HEK293T (cell line): ENCODE measurements at regions not wholly inside any gene's neighbourhood (a gene's known extent, or its start where the extent isn't known, plus 50 kb on each side); places are given as distances from the start of the nearest gene placed in this dataset.

Source experiments
- CTCF ChIA-PET: fragments of 350-600 bp; formaldehyde crosslinking; extraction: SDS; loops from one replicate; lab custom pipeline; 2021; ENCODE audit warnings: antibody characterized with exemption, inconsistent platforms; lab: Yijun Ruan, JAX
- POLR2A ChIA-PET: fragments of 350-600 bp; formaldehyde crosslinking; extraction: SDS; loops from one replicate; lab custom pipeline; 2020; ENCODE audit warnings: antibody characterized with exemption, inconsistent platforms; lab: Yijun Ruan, JAX
- DNase-seq: peaks from one replicate; pipeline ENCODE4 v3.0.0; 2012; ENCODE audit warnings: mixed read lengths; ENCODE audit errors: extremely low spot score
- ARNT ChIP-seq: fragments of 450-650 bp; IDR thresholded peaks from 2 replicates; pipeline ENCODE4 v1.6.1; 2017; ENCODE audit warnings: mild to moderate bottlenecking
- BHLHE40 ChIP-seq: fragments of 450-650 bp; IDR thresholded peaks from 2 replicates; pipeline ENCODE4 v1.6.1; 2016; ENCODE audit warnings: mild to moderate bottlenecking, moderate library complexity, borderline replicate concordance
- CTBP1 ChIP-seq: fragments of 450-650 bp; IDR thresholded peaks from 2 replicates; pipeline ENCODE4 v1.6.1; 2016; ENCODE audit warnings: borderline replicate concordance
- ELF4 ChIP-seq: fragments of 450-650 bp; IDR thresholded peaks from 2 replicates; pipeline ENCODE4 v1.6.1; 2017; ENCODE audit warnings: antibody characterized with exemption
- FOXA1 ChIP-seq: fragments of 450-650 bp; IDR thresholded peaks from 2 replicates; pipeline ENCODE4 v1.6.1; 2016; ENCODE audit warnings: mild to moderate bottlenecking
- FOXK2 ChIP-seq: fragments of 450-650 bp; IDR thresholded peaks from 2 replicates; pipeline ENCODE4 v1.6.1; 2016; ENCODE audit warnings: mild to moderate bottlenecking
- FOXM1 ChIP-seq: fragments of 450-650 bp; IDR thresholded peaks from 2 replicates; pipeline ENCODE4 v1.6.1; 2017; ENCODE audit warnings: mild to moderate bottlenecking, borderline replicate concordance
- HDGF ChIP-seq: fragments of 450-650 bp; IDR thresholded peaks from 2 replicates; pipeline ENCODE4 v1.6.1; 2017; ENCODE audit warnings: antibody characterized with exemption, borderline replicate concordance
- L3MBTL2 ChIP-seq: fragments of 450-650 bp; conservative IDR thresholded peaks from 2 replicates; pipeline ENCODE4 v1.6.1; 2016; ENCODE audit warnings: mild to moderate bottlenecking
- LEF1 ChIP-seq: fragments of 450-650 bp; IDR thresholded peaks from 2 replicates; pipeline ENCODE4 v1.6.1; 2017; ENCODE audit warnings: mild to moderate bottlenecking, borderline replicate concordance
- NFRKB ChIP-seq: fragments of 450-650 bp; IDR thresholded peaks from 2 replicates; pipeline ENCODE4 v1.6.1; 2016; ENCODE audit warnings: mild to moderate bottlenecking, moderate library complexity
- SP1 ChIP-seq: fragments of 450-650 bp; IDR thresholded peaks from 2 replicates; pipeline ENCODE4 v1.6.1; 2017
- SUZ12 ChIP-seq: fragments of 450-650 bp; IDR thresholded peaks from 2 replicates; pipeline ENCODE4 v1.6.1; 2016; ENCODE audit warnings: mild to moderate bottlenecking
- TARDBP ChIP-seq: fragments of 450-650 bp; IDR thresholded peaks from 2 replicates; pipeline ENCODE4 v1.6.1; 2016
- ZNF384 ChIP-seq: fragments of 450-650 bp; IDR thresholded peaks from 2 replicates; pipeline ENCODE4 v1.6.1; 2016
- TF ChIP-seq, protein P1 (sequence below): fragments of 450-650 bp; IDR thresholded peaks from 2 replicates; pipeline ENCODE4 v1.6.1; 2016

DNA sequence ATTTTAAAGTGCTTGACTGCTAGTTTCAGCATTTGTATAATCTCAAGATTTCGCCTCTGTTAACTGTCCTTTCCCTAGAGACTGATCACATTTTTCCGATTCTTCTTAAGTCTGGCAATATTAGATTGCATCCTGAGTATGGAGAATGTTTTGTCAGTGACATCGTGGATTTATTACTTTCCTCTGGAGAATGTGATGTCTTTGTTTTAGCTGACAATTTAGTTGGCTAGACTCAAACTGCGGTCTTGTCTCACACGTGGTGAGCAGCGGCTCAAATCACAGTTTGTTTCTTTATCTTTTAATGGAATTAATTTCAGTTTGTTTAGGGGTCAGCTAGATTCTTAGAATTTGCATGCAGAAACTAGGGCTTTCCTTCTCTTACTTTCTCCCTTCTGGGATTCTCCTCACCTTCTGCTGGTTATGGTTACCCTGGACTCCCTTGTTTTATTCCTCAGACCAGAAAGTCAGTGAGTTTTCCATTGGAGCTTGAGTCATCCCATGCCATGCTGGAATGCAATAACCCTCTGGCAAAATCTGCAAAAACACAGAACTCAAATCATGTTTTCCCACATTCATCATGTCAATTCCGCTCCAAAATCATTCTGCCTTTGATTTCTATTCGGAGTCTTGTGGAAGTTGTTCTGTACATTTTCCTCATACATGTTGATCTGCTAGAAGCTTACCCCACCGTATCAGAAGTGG lies 327.2 kb upstream of the TRIB2 start:
- ChIA-PET POLR2A (no interaction called here), CTCF (no interaction called here)
- TF ChIP-seq SP1 (no peak), FOXA1 (no peak), TARDBP (no peak), FOXK2 (no peak), ZNF384 (no peak), SUZ12 (no peak), CTBP1 (no peak), BHLHE40 (no peak), FOXM1 (no peak), LEF1 (no peak), ELF4 (no peak), NFRKB (no peak), HDGF (no peak), ARNT (no peak), L3MBTL2 (no peak)
- TF ChIP-seq, protein P1, sequence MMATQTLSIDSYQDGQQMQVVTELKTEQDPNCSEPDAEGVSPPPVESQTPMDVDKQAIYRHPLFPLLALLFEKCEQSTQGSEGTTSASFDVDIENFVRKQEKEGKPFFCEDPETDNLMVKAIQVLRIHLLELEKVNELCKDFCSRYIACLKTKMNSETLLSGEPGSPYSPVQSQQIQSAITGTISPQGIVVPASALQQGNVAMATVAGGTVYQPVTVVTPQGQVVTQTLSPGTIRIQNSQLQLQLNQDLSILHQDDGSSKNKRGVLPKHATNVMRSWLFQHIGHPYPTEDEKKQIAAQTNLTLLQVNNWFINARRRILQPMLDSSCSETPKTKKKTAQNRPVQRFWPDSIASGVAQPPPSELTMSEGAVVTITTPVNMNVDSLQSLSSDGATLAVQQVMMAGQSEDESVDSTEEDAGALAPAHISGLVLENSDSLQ: no peak
- DNase-seq: no peak

DNA sequence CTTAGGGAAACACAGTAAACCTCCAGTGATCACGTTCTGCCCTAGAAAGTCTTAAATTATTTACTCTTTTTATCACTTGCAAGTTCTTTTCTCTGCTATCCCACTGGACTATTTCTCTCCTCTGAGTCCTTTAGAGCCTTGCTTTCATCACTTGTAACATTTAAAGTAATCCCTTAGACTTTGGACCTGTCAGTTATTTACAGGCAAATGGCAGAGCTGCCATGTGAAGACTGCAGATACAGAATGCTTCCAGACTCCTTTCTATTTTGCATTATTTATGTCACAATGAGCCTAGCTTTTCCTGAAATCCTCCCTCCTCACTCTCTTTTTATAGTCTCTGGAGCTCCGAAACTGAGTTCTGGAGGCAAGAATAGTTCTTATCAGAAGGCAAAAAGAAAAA lies 325.6 kb upstream of the TRIB2 start:
- CTCF ChIA-PET: no interaction called here
- no peak for TF ChIP-seq SUZ12
- no peak for TF ChIP-seq ZNF384
- TF ChIP-seq L3MBTL2: no peak
- TF ChIP-seq FOXM1: no peak
- TF ChIP-seq FOXK2: no peak
- no peak for TF ChIP-seq NFRKB
- TF ChIP-seq ELF4: no peak
- no peak for DNase-seq
- POLR2A ChIA-PET: no interaction called here

- DNase-seq: no peak
- CTCF ChIA-PET: no interaction called here
- TF ChIP-seq CTBP1 (no peak), ELF4 (no peak)
- POLR2A ChIA-PET: no interaction called here
Observed at GRCh38 chr2:12396699-12397098, 320.0 kb upstream of the TRIB2 start.

DNA sequence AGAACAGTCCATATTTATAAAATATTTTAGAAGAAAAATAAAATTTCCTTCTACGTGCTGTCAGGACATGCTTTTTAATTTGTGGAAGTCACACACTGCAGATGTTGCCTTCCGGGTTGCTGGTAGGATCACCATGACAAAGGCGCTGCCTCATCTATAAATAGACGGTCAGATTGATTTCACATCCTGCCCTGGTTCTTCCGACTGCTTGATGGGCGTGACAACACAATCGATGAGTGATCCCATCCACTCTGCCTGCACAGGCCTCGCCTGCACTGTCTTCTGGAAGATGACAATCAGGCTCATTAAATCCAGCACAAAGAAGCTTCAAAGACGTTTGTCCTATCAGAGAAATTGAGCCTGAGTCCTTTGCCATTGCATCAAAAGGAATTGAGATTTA lies 318.9 kb upstream of the TRIB2 start:
- ChIA-PET CTCF (interaction anchor here (0.7 kb wide), 1 partner anchor 25 kb away, joined by 3 read pairs; no protein-coding TSS in a partner anchor), POLR2A (no interaction called here)
- no peak for DNase-seq
- TF ChIP-seq CTBP1 (no peak), BHLHE40 (no peak), ARNT (no peak), ZNF384 (no peak), ELF4 (no peak), TARDBP (no peak), HDGF (no peak), FOXK2 (no peak), SUZ12 (no peak), SP1 (no peak)
- TF ChIP-seq, protein P1: no peak

DNA sequence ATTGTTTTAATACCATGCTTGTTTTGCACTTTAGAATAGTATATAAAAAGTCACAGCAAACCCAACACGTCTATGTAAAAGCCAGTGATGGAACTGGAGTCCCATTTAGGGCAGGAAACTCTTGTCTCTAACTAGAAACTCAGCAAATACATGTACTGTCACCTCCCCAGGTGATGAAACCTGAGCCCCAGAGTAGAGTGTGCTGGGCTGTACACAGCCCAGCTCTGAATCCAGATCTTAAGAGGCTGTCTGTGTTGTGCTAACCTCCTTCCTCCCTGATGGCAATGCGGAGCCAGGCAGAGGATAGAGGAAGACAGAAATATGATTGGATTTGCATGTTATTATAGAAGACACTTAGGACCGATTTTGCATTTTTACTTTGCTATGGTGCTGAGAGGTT lies 317.5 kb upstream of the TRIB2 start:
- POLR2A ChIA-PET: no interaction called here
- no peak for DNase-seq
- CTCF ChIA-PET: no interaction called here
- TF ChIP-seq LEF1 (no peak), L3MBTL2 (no peak), HDGF (no peak), BHLHE40 (no peak), ARNT (no peak), FOXK2 (no peak), SUZ12 (no peak)

DNA sequence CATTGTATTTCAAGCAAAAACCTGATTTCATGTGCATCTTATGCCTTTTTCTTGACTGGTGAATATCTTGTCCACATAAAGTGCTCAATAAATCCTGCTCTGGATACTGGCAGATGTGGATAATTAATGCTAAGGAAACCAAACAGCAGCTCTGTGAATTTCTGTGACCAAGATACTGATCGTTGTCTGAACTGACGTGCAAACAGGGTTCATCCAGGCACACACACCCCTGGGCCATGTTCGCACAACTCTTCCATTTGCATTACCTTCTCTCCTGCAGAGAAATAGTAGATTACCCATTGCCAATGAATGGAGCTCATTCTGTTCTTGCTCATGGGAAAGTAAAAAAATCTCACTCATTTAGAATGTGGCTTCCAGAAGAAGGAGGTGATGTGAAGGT lies 316.2 kb upstream of the TRIB2 start:
- ChIA-PET CTCF (no interaction called here), POLR2A (no interaction called here)
- DNase-seq: no peak
- TF ChIP-seq FOXM1 (no peak), FOXK2 (no peak), L3MBTL2 (no peak), HDGF (no peak)

DNA sequence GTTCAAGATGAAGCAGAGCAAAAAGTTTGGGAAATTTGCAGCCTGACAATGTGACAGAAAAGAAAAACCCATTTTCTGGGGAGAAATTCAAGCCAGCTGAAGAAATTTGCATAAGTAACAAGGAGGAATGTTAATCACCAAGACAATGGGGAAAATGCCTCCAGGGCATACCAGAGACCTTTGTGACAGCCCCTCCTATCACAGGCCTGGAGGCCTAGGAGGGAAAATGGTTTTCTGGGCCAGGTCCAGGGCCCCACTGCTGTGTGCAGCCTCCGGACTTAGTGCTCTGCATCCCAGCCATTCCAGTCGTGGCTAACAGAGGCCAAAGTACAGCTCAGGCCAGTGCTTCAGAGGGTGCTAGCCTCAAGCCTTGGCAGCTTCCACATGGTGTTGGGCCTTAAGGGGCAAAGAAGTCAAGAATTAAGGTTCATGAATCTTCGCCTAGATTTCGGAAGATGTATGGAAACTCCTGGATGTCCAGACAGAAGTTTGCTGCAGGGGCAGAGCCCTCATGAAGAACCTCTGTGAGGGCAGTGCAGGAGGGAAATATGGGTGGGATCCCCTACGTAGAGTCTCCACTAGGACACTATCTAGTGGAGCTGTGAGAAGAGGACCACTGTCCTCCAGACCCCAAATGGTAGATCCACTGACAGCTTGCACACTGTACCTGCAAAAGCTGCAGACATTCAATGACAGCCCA lies 314.1 kb upstream of the TRIB2 start:
- no peak for TF ChIP-seq HDGF
- TF ChIP-seq ARNT: no peak
- no peak for TF ChIP-seq CTBP1
- no peak for TF ChIP-seq L3MBTL2
- TF ChIP-seq ZNF384: no peak
- ChIA-PET POLR2A (no interaction called here), CTCF (no interaction called here)
- DNase-seq: no peak

DNA sequence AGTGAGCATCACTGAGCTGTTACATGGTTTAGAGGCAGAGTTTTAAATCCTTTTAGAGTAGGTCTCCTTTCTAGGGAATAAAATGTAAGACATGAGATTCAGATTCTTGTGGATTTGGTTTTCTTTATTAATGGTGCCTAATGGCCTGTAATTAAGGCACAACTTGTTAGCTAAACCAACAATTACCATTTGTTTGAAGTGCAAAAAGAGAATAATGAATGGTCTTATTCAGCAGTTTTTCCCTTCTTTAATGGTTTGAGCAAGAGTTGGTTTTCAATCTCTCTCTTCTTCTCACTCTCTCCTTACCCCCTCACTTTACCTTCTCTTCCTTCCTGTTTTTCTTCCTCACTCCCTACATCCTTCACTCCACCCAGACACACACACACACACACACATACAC lies 312.2 kb upstream of the TRIB2 start:
- no peak for DNase-seq
- no peak for TF ChIP-seq SUZ12
- no peak for TF ChIP-seq FOXM1
- TF ChIP-seq ELF4: no peak
- POLR2A ChIA-PET: no interaction called here
- CTCF ChIA-PET: no interaction called here
